SK-N-SH (cell line): ENCODE measurements at regions not wholly inside any gene's neighbourhood (a gene's known extent, or its start where the extent isn't known, plus 50 kb on each side); places are given as distances from the start of the nearest gene placed in this dataset.

Experiments
- CTCF ChIA-PET: fragments of 300-600, 350-600 bp; formaldehyde crosslinking; extraction: SDS; loops from one replicate; lab custom pipeline; 2021; lab: Yijun Ruan, JAX
- POLR2A ChIA-PET: fragments of 350-600 bp; sonication (Branson Sonifier 250); formaldehyde crosslinking; extraction: SDS; loops from one replicate; lab custom pipeline; 2020; ENCODE audit warnings: antibody characterized with exemption, inconsistent platforms; lab: Yijun Ruan, JAX
- DNase-seq: peaks from one replicate; pipeline ENCODE4 v3.0.0; 2012
- H2AFZ ChIP-seq: fragments of 200-600 bp; sonication (generic); 2 replicates; pipeline ENCODE4 v1.8.1; 2016; ENCODE audit warnings: antibody characterized with exemption, mild to moderate bottlenecking, low read depth
- H3F3A ChIP-seq: fragments of 200-600 bp; sonication (generic); replicated peaks from 2 replicates; pipeline ENCODE3; 2016; ENCODE audit warnings: antibody characterized with exemption, mild to moderate bottlenecking; ENCODE audit not compliant: insufficient read depth
- H3K27ac ChIP-seq, 2 experiments: fragments of 200-500 bp in 1 of 2; fragments of 200-600 bp in 1 of 2; sonication (Bioruptor generic) in 1 of 2; sonication (generic), shearing (Covaris generic) in 1 of 2; 2 replicates each; pipeline versions ENCODE4 v1.5.1 to v1.6.1; 2014 to 2016; ENCODE audit warnings: low read depth in 2 of 2, inconsistent platforms in 1 of 2, low read length in 1 of 2, mild to moderate bottlenecking in 1 of 2, mixed read lengths in 1 of 2
- H3K27me3 ChIP-seq: fragments of 200-600 bp; sonication (generic), shearing (Covaris generic); 2 replicates; pipeline ENCODE4 v1.6.1; 2016; ENCODE audit warnings: mixed run types; ENCODE audit not compliant: insufficient read depth
- H3K36me3 ChIP-seq, 2 experiments: fragments of 200-500 bp in 1 of 2; fragments of 200-600 bp in 1 of 2; sonication (Bioruptor generic) in 1 of 2; sonication (generic) in 1 of 2; replicated peaks in 1 of 2; 2 replicates each; pipeline versions ENCODE3 to v1.5.1; 2014 to 2016; ENCODE audit warnings: low read length in 1 of 2, mild to moderate bottlenecking in 1 of 2; ENCODE audit not compliant: insufficient read depth in 2 of 2, control insufficient read depth in 1 of 2
- H3K4me1 ChIP-seq, 2 experiments: fragments of 200-500 bp in 1 of 2; fragments of 200-600 bp in 1 of 2; sonication (Bioruptor generic) in 1 of 2; sonication (generic), shearing (Covaris generic) in 1 of 2; 2 replicates each; pipeline versions ENCODE4 v1.5.1 to v1.6.1; 2014 to 2016; ENCODE audit warnings: low read depth in 1 of 2, low read length in 1 of 2, mixed run types in 1 of 2; ENCODE audit not compliant: insufficient read depth in 2 of 2, control insufficient read depth in 1 of 2
- H3K4me2 ChIP-seq: fragments of 200-600 bp; sonication (generic), shearing (Covaris generic); 2 replicates; pipeline ENCODE4 v1.6.1; 2017; ENCODE audit warnings: mixed run types
- H3K4me3 ChIP-seq, 2 experiments: fragments of 200-500 bp in 1 of 2; fragments of 200-600 bp in 1 of 2; sonication (Bioruptor generic) in 1 of 2; sonication (generic), shearing (Covaris generic) in 1 of 2; 2 replicates each; pipeline versions ENCODE4 v1.5.1 to v1.8.1; 2014 to 2016; ENCODE audit warnings: low read depth in 2 of 2, inconsistent platforms in 1 of 2, low read length in 1 of 2, mild to moderate bottlenecking in 1 of 2, mixed read lengths in 1 of 2, moderate library complexity in 1 of 2
- H3K79me2 ChIP-seq: fragments of 200-600 bp; sonication (generic); 2 replicates; pipeline ENCODE4 v1.8.1; 2017; ENCODE audit warnings: mild to moderate bottlenecking; ENCODE audit not compliant: insufficient read depth
- H3K9ac ChIP-seq: fragments of 200-600 bp; sonication (generic); 2 replicates; pipeline ENCODE4 v1.6.1; 2017; ENCODE audit warnings: mixed run types
- H3K9me2 ChIP-seq: fragments of 200-600 bp; sonication (generic); 2 replicates; pipeline ENCODE4 v1.6.1; 2017; ENCODE audit warnings: mixed run types
- H3K9me3 ChIP-seq: fragments of 200-600 bp; sonication (generic); 2 replicates; pipeline ENCODE4 v1.6.1; 2017; ENCODE audit warnings: mixed run types, mild to moderate bottlenecking, moderate library complexity
- H4K20me1 ChIP-seq: fragments of 200-600 bp; sonication (generic); 2 replicates; pipeline ENCODE4 v1.6.1; 2017; ENCODE audit warnings: mild to moderate bottlenecking, mixed run types; ENCODE audit not compliant: insufficient read depth
- GABPA ChIP-seq: IDR thresholded peaks from 2 replicates; pipeline ENCODE4 v1.4.0; 2012; ENCODE audit warnings: low read depth, mild to moderate bottlenecking
- PBX3 ChIP-seq: IDR thresholded peaks from 2 replicates; pipeline ENCODE4; 2012
- RCOR1 ChIP-seq: fragments of 150-350 bp; IDR thresholded peaks from 2 replicates; pipeline ENCODE4 v1.6.1; 2017; ENCODE audit warnings: antibody characterized with exemption, low read length
- REST ChIP-seq: IDR thresholded peaks from 2 replicates; pipeline ENCODE4 v1.6.1; 2012; ENCODE audit warnings: mild to moderate bottlenecking, low read depth, low read length, moderate library complexity
- RFX5 ChIP-seq: IDR thresholded peaks from 2 replicates; pipeline ENCODE4 v1.6.1; 2012; ENCODE audit warnings: mild to moderate bottlenecking, improper control_type of control experiment, low read length
- USF1 ChIP-seq: IDR thresholded peaks from 2 replicates; pipeline ENCODE4 v1.4.0; 2012; ENCODE audit warnings: low read depth, borderline replicate concordance
- YY1 ChIP-seq: IDR thresholded peaks from 2 replicates; pipeline ENCODE4 v1.4.0; 2012; ENCODE audit warnings: low read depth, mild to moderate bottlenecking
- ZBTB33 ChIP-seq: IDR thresholded peaks from 2 replicates; pipeline ENCODE4 v1.4.0; 2012; ENCODE audit warnings: low read depth, borderline replicate concordance
- WGBS: methylation state at CpG from one replicate; pipeline ENCODE4 v1.1.6; 2017; ENCODE audit warnings: low lambda C conversion rate; 5-methylcytosine and 5-hydroxymethylcytosine counted together

- no peak for TF ChIP-seq REST
Measured at GRCh38 chr10:60495338-60496055, 105.8 kb upstream of the ANK3 start (continued).

GRCh38 chr10:60494774-60495173 is 105.1 kb upstream of the ANK3 start:
- no peak overlapping the region for H3K4me3 ChIP-seq
- H3F3A ChIP-seq = peaks cover under 1% of the 10 kb centered on the region
- 0 out of 2 replicates have a peak, but pooled peaks cover 3% of the 10 kb centered on the region for H3K9me3 ChIP-seq
- H4K20me1 ChIP-seq = no peaks in the 10 kb centered on the region
- no peaks in the 10 kb centered on the region for H3K9me2 ChIP-seq
- H3K27ac ChIP-seq = peak overlapping the region; percentile 6 to 19; a peak in 3 of 4 replicates
- no peaks in the 10 kb centered on the region for H3K27me3 ChIP-seq
- H3K79me2 ChIP-seq = no peaks in the 10 kb centered on the region
- no peaks in the 10 kb centered on the region for H3K36me3 ChIP-seq
- H3K9ac ChIP-seq = no peak overlapping the region
- TF ChIP-seq PBX3 (no peak), RCOR1 (no peak), YY1 (no peak), ZBTB33 (no peak), RFX5 (no peak), GABPA (no peak), USF1 (no peak)
- 94% methylated on average over 2 of the region's 2 CpGs for WGBS
- ChIA-PET POLR2A (no interaction called here), CTCF (no interaction called here)
- H2AFZ ChIP-seq = no peak overlapping the region
- no peak overlapping the region for H3K4me2 ChIP-seq
- H3K4me1 ChIP-seq = peaks cover 2 to 21% of the 10 kb centered on the region in 2 experiments
- no peak for DNase-seq
